H9 (cell line): ENCODE measurements at regions not wholly inside any gene's neighbourhood (a gene's known extent, or its start where the extent isn't known, plus 50 kb on each side); places are given as distances from the start of the nearest gene placed in this dataset.
"Not testable (repeated sequence)": the region's sequence is repeated elsewhere in the genome, so short reads cannot be mapped to it uniquely, and the experiment has no call there.

Experiments
- DNase-seq: peaks from one replicate; pipeline ENCODE4 v3.0.0-alpha.2; 2017
- H2AFZ ChIP-seq: one replicate; pipeline ENCODE4 v1.6.1; 2013; ENCODE audit warnings: mild to moderate bottlenecking, low read length, control low read depth, moderate library complexity
- H2AK5ac ChIP-seq: 2 replicates; pipeline ENCODE4 v1.6.1; 2013; ENCODE audit warnings: low read length, control low read depth, mixed read lengths; ENCODE audit not compliant: insufficient read length
- H2BK120ac ChIP-seq: one replicate; pipeline ENCODE4 v1.6.1; 2013; ENCODE audit warnings: low read depth, mild to moderate bottlenecking, low read length, control low read depth, inconsistent platforms; ENCODE audit not compliant: poor library complexity, severe bottlenecking
- H2BK12ac ChIP-seq: 2 replicates; pipeline ENCODE4 v1.6.1; 2013; ENCODE audit warnings: low read length, control low read depth, mixed read lengths, low read depth; ENCODE audit not compliant: insufficient read length
- H2BK15ac ChIP-seq: 2 replicates; pipeline ENCODE4 v1.6.1; 2013; ENCODE audit warnings: low read depth, low read length, control low read depth
- H2BK20ac ChIP-seq: one replicate; pipeline ENCODE4 v1.6.1; 2013; ENCODE audit warnings: low read depth, mild to moderate bottlenecking, low read length, control low read depth, inconsistent platforms; ENCODE audit not compliant: poor library complexity, severe bottlenecking
- H2BK5ac ChIP-seq: 2 replicates; pipeline ENCODE4 v1.6.1; 2013; ENCODE audit warnings: low read length, control low read depth, mixed read lengths; ENCODE audit not compliant: insufficient read length
- H3K14ac ChIP-seq: 2 replicates; pipeline ENCODE4 v1.6.1; 2013; ENCODE audit warnings: low read length, control low read depth; ENCODE audit not compliant: insufficient read depth
- H3K18ac ChIP-seq: 2 replicates; pipeline ENCODE4 v1.6.1; 2013; ENCODE audit warnings: low read depth, mild to moderate bottlenecking, mixed read lengths, low read length, control low read depth; ENCODE audit not compliant: insufficient read length
- H3K23ac ChIP-seq: 2 replicates; pipeline ENCODE4 v1.6.1; 2013; ENCODE audit warnings: low read length, control low read depth, mixed read lengths, low read depth; ENCODE audit not compliant: insufficient read length
- H3K23me2 ChIP-seq: 2 replicates; pipeline ENCODE4 v1.6.1; 2013; ENCODE audit warnings: low read depth, mild to moderate bottlenecking, mixed read lengths, low read length, control low read depth; ENCODE audit not compliant: insufficient read length, poor library complexity, severe bottlenecking
- H3K27ac ChIP-seq: 2 replicates; pipeline ENCODE4 v1.5.1; 2013; ENCODE audit warnings: low read length, control low read depth, mixed read lengths, low read depth; ENCODE audit not compliant: insufficient read length
- H3K27me3 ChIP-seq: 2 replicates; pipeline ENCODE4 v1.6.1; 2013; ENCODE audit warnings: low read length, control low read depth, inconsistent platforms; ENCODE audit not compliant: insufficient read depth
- H3K4ac ChIP-seq: 2 replicates; pipeline ENCODE4 v1.6.1; 2013; ENCODE audit warnings: low read depth, mild to moderate bottlenecking, control low read depth, inconsistent platforms, low read length, moderate library complexity
- H3K4me1 ChIP-seq: 2 replicates; pipeline ENCODE4 v1.6.1; 2013; ENCODE audit warnings: low read length, control low read depth, inconsistent platforms; ENCODE audit not compliant: insufficient read depth
- H3K4me2 ChIP-seq: 2 replicates; pipeline ENCODE4 v1.6.1; 2013; ENCODE audit warnings: low read length, control low read depth, mixed read lengths; ENCODE audit not compliant: insufficient read length, insufficient read depth
- H3K56ac ChIP-seq: 2 replicates; pipeline ENCODE4 v1.6.1; 2013; ENCODE audit warnings: low read depth, mild to moderate bottlenecking, mixed read lengths, low read length, control low read depth; ENCODE audit not compliant: insufficient read length
- H3K79me1 ChIP-seq: 2 replicates; pipeline ENCODE4 v1.6.1; 2013; ENCODE audit warnings: low read depth, mild to moderate bottlenecking, moderate library complexity, low read length, control low read depth, inconsistent platforms; ENCODE audit not compliant: insufficient read depth, poor library complexity, severe bottlenecking
- H3K79me2 ChIP-seq: 2 replicates; pipeline ENCODE4 v1.6.1; 2013; ENCODE audit warnings: low read length, control low read depth, inconsistent platforms; ENCODE audit not compliant: insufficient read depth
- H3K9ac ChIP-seq: 2 replicates; pipeline ENCODE4 v1.6.1; 2013; ENCODE audit warnings: low read length, control low read depth, mixed read lengths; ENCODE audit not compliant: insufficient read length; ENCODE audit errors: extremely low read depth
- H3K9me3 ChIP-seq: one replicate; pipeline ENCODE4 v1.6.1; 2013; ENCODE audit warnings: low read depth, low read length, inconsistent platforms; ENCODE audit not compliant: control insufficient read depth
- H3T11ph ChIP-seq: one replicate; pipeline ENCODE4 v1.6.1; 2013; ENCODE audit warnings: mild to moderate bottlenecking, low read length, control low read depth, inconsistent platforms
- H4K20me1 ChIP-seq: one replicate; pipeline ENCODE4 v1.6.1; 2013; ENCODE audit not compliant: control insufficient read depth, insufficient read length, insufficient read depth
- H4K5ac ChIP-seq: 2 replicates; pipeline ENCODE4 v1.6.1; 2013; ENCODE audit warnings: low read depth, mild to moderate bottlenecking, mixed read lengths, low read length, control low read depth; ENCODE audit not compliant: insufficient read length
- H4K8ac ChIP-seq: replicated peaks from 2 replicates; pipeline ENCODE4 v1.6.1; 2013; ENCODE audit warnings: low read length, control low read depth, mixed read lengths, low read depth; ENCODE audit not compliant: insufficient read length
- H4K91ac ChIP-seq: 2 replicates; pipeline ENCODE4 v1.6.1; 2013; ENCODE audit warnings: low read depth, mild to moderate bottlenecking, moderate library complexity, mixed read lengths, low read length, control low read depth; ENCODE audit not compliant: insufficient read length
- H3K27ac Mint-ChIP-seq, 3 experiments: 2 replicates in 2 of 3; 3 replicates in 1 of 3; pipeline ENCODE4 v1.8.0; 2020 to 2021; ENCODE audit warnings: mixed read lengths in 3 of 3, mild to moderate bottlenecking in 1 of 3, moderate library complexity in 1 of 3
- H3K27me3 Mint-ChIP-seq: 2 replicates; pipeline ENCODE4 v1.8.0; 2021; ENCODE audit warnings: low read depth, mild to moderate bottlenecking, moderate library complexity, mixed read lengths
- H3K36me3 Mint-ChIP-seq, 3 experiments: 2 replicates in 2 of 3; 3 replicates in 1 of 3; pipeline ENCODE4 v1.8.0; 2020 to 2021; ENCODE audit warnings: low read depth in 3 of 3, mixed read lengths in 3 of 3; ENCODE audit not compliant: insufficient read depth in 1 of 3
- H3K4me1 Mint-ChIP-seq, 2 experiments: 2 replicates each; pipeline ENCODE4 v1.8.0; 2020; ENCODE audit warnings: mixed read lengths in 2 of 2
- H3K4me3 Mint-ChIP-seq, 2 experiments: 2 replicates in 1 of 2; 3 replicates in 1 of 2; pipeline ENCODE4 v1.8.0; 2020 to 2021; ENCODE audit warnings: mild to moderate bottlenecking in 2 of 2, mixed read lengths in 2 of 2, moderate library complexity in 1 of 2
- H3K9me3 Mint-ChIP-seq, 2 experiments: 2 replicates in 1 of 2; 3 replicates in 1 of 2; pipeline ENCODE4 v1.8.0; 2020; ENCODE audit warnings: mild to moderate bottlenecking in 2 of 2, mixed read lengths in 2 of 2, moderate library complexity in 1 of 2
- WGBS: extraction: QIAGEN DNeasy Blood & Tissue Kit; methylation state at CpG from one replicate; pipeline ENCODE4 v1.1.7; 2013; ENCODE audit warnings: missing lambda C conversion rate, low lambda C conversion rate, mixed read lengths; ENCODE audit not compliant: insufficient read length; ENCODE audit errors: extremely low coverage; 5-methylcytosine and 5-hydroxymethylcytosine counted together

- not testable (repeated sequence) for H2AFZ ChIP-seq, H3K14ac ChIP-seq, H3K36me3 Mint-ChIP-seq, DNase-seq, H3K27me3 ChIP-seq, H2BK12ac ChIP-seq, H2BK5ac ChIP-seq, H2BK120ac ChIP-seq, H4K20me1 ChIP-seq, H3K9me3 Mint-ChIP-seq, H3K9me3 ChIP-seq, H2AK5ac ChIP-seq, H3K27me3 Mint-ChIP-seq, H3K79me2 ChIP-seq, H4K8ac ChIP-seq, H3K18ac ChIP-seq, H3T11ph ChIP-seq, H3K27ac Mint-ChIP-seq, H3K4me3 Mint-ChIP-seq, H2BK15ac ChIP-seq, H4K5ac ChIP-seq, H3K79me1 ChIP-seq, H3K23me2 ChIP-seq, H3K9ac ChIP-seq, H3K4me2 ChIP-seq, H3K23ac ChIP-seq, H4K91ac ChIP-seq, H3K4me1 Mint-ChIP-seq, H2BK20ac ChIP-seq, H3K4ac ChIP-seq, H3K4me1 ChIP-seq, H3K27ac ChIP-seq, H3K56ac ChIP-seq
- no CpG with 5 or more reads among the region's 10 CpGs for WGBS
Measured at GRCh38 chr9:39624048-39624447, 268.6 kb downstream of the SPATA31A1 start.

- not testable (repeated sequence) for H4K20me1 ChIP-seq, H4K91ac ChIP-seq, H3K4me2 ChIP-seq, H3T11ph ChIP-seq, H2AK5ac ChIP-seq, H3K79me2 ChIP-seq, H3K14ac ChIP-seq, H4K5ac ChIP-seq, H3K9ac ChIP-seq, H3K23me2 ChIP-seq, DNase-seq, H3K27ac Mint-ChIP-seq, H3K56ac ChIP-seq, H3K4ac ChIP-seq, H3K9me3 ChIP-seq, H3K23ac ChIP-seq, H2AFZ ChIP-seq, H2BK5ac ChIP-seq, H4K8ac ChIP-seq, H3K9me3 Mint-ChIP-seq, H3K27me3 ChIP-seq, H2BK15ac ChIP-seq, H3K36me3 Mint-ChIP-seq, H3K4me1 Mint-ChIP-seq, H3K4me3 Mint-ChIP-seq, H2BK120ac ChIP-seq, H3K27ac ChIP-seq, H3K4me1 ChIP-seq, H2BK20ac ChIP-seq, H2BK12ac ChIP-seq, H3K79me1 ChIP-seq, H3K27me3 Mint-ChIP-seq, H3K18ac ChIP-seq
- no CpG with 5 or more reads among the region's 12 CpGs for WGBS
Measured at GRCh38 chr9:39632071-39632470, 276.6 kb downstream of the SPATA31A1 start.

GRCh38 chr9:39649029-39649428 lies 293.6 kb downstream of the SPATA31A1 start:
- not testable (repeated sequence) for H2AFZ ChIP-seq, H3K4me2 ChIP-seq, H4K91ac ChIP-seq, H3K27me3 ChIP-seq, H2BK20ac ChIP-seq, H3K56ac ChIP-seq, H3K27me3 Mint-ChIP-seq, H3K9me3 Mint-ChIP-seq, H3K4me1 Mint-ChIP-seq, H4K5ac ChIP-seq, H2BK15ac ChIP-seq, H2BK12ac ChIP-seq, H2BK5ac ChIP-seq, H3K18ac ChIP-seq, H3K23ac ChIP-seq, H3K36me3 Mint-ChIP-seq, H4K20me1 ChIP-seq, H2BK120ac ChIP-seq, H3K9me3 ChIP-seq, H3T11ph ChIP-seq, H3K79me2 ChIP-seq, H2AK5ac ChIP-seq, H3K4ac ChIP-seq, H3K14ac ChIP-seq, H3K79me1 ChIP-seq, H3K27ac ChIP-seq, H4K8ac ChIP-seq, H3K27ac Mint-ChIP-seq, H3K4me3 Mint-ChIP-seq, H3K23me2 ChIP-seq, DNase-seq, H3K4me1 ChIP-seq, H3K9ac ChIP-seq
